PC-9 (cell line): ENCODE measurements at regions not wholly inside any gene's neighbourhood (a gene's known extent, or its start where the extent isn't known, plus 50 kb on each side); places are given as distances from the start of the nearest gene placed in this dataset.

Experiments
- BruUV-seq: library from RNA; stranded (reverse); fragments of 400-500 nt; replicated peaks from 2 replicates; lab custom pipeline; 2021; lab: Mats Ljungman, UMichigan
- CTCF ChIA-PET: fragments of 300-600 bp; sonication (Branson Sonifier 250); formaldehyde crosslinking; loops from one replicate; lab custom pipeline; 2022; ENCODE audit warnings: antibody characterized with exemption; lab: Charles Lee
- POLR2A ChIA-PET: fragments of 300-600 bp; sonication (Branson Sonifier 250); formaldehyde crosslinking; loops from one replicate; lab custom pipeline; 2022; ENCODE audit warnings: antibody characterized with exemption; ENCODE audit not compliant: unreplicated experiment; lab: Charles Lee
- DNase-seq, 2 experiments: peaks; one replicate each; pipeline versions ENCODE4 v3.0.0 to v3.0.0-alpha.2; 2015 to 2022; ENCODE audit warnings: mixed read lengths in 1 of 2
- H2AFZ ChIP-seq: fragments of 200-600 bp; sonication (generic); 2 replicates; pipeline ENCODE4 v1.8.1; 2017; ENCODE audit warnings: antibody characterized with exemption
- H3F3A ChIP-seq: fragments of 200-600 bp; sonication (generic); 2 replicates; pipeline ENCODE4 v1.8.1; 2017; ENCODE audit warnings: antibody characterized with exemption, mild to moderate bottlenecking, low read depth; ENCODE audit not compliant: insufficient read depth
- H3K27ac ChIP-seq: fragments of 200-600 bp; sonication (generic); 2 replicates; pipeline ENCODE4 v1.6.1; 2016; ENCODE audit warnings: mixed run types
- H3K27me3 ChIP-seq: fragments of 200-600 bp; sonication (generic); 2 replicates; pipeline ENCODE4 v1.6.1; 2016; ENCODE audit warnings: low read depth, mixed run types; ENCODE audit not compliant: insufficient read depth
- H3K36me3 ChIP-seq: fragments of 200-600 bp; sonication (generic); 2 replicates; pipeline ENCODE4 v1.6.1; 2016; ENCODE audit warnings: low read depth, mixed run types
- H3K4me1 ChIP-seq: fragments of 200-600 bp; sonication (generic); replicated peaks from 2 replicates; pipeline ENCODE4 v1.6.1; 2016; ENCODE audit warnings: mixed run types; ENCODE audit not compliant: insufficient read depth
- H3K4me2 ChIP-seq: fragments of 200-600 bp; sonication (generic); 2 replicates; pipeline ENCODE4 v1.6.1; 2017; ENCODE audit warnings: mixed run types
- H3K4me3 ChIP-seq: fragments of 200-600 bp; sonication (generic); 2 replicates; pipeline ENCODE4 v1.6.1; 2016; ENCODE audit warnings: mixed run types
- H3K79me2 ChIP-seq: fragments of 200-600 bp; sonication (generic); 2 replicates; pipeline ENCODE4 v1.6.1; 2017; ENCODE audit warnings: low read depth, mixed run types
- H3K9me2 ChIP-seq: fragments of 200-600 bp; sonication (generic); 2 replicates; pipeline ENCODE4 v1.8.1; 2017; ENCODE audit warnings: mild to moderate bottlenecking; ENCODE audit not compliant: insufficient read depth
- H3K9me3 ChIP-seq: fragments of 200-600 bp; sonication (generic); 2 replicates; pipeline ENCODE4 v1.8.1; 2016; ENCODE audit warnings: low read depth; ENCODE audit not compliant: insufficient read depth
- H4K20me1 ChIP-seq: fragments of 200-600 bp; sonication (generic); 2 replicates; pipeline ENCODE4 v1.8.1; 2017; ENCODE audit not compliant: insufficient read depth
- EZH2 ChIP-seq: fragments of 200-600 bp; sonication (generic); IDR thresholded peaks from 2 replicates; pipeline ENCODE4 v1.8.0; 2017; ENCODE audit warnings: antibody characterized with exemption, low read depth
- intact Hi-C: fragments of 100-400 bp; cut with micrococcal nuclease; formaldehyde crosslinking; loops from one replicate; pipeline ENCODE4 v1.10.0; 2022; ENCODE audit not compliant: unreplicated experiment
- TF ChIP-seq, protein P1 (sequence below): fragments of 200-600 bp; sonication (generic); conservative IDR thresholded peaks from 2 replicates; pipeline ENCODE4 v1.6.1; 2017; ENCODE audit warnings: mixed run types, antibody characterized with exemption, mild to moderate bottlenecking, moderate library complexity

DNA sequence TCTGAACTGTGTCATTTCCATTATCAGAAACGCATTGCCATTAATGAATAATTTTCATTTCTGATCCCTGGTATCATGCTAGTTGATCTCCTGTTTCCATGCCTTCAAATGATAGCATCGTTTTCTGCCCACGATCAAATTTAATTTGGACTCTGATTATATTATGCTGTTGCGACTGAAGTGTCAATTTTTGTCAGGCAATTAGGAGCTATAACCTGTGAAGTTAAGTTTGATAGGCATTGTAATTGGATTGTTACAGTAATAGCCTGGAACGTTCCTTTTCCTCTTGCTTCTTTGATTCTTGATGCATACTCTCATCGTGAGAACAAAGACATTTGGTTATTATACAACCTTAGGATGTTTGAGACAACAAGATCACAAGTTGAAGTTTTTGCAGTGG is 356.3 kb downstream of the VRK1 start:
- H3K79me2 ChIP-seq: no peaks in the 10 kb centered on the region
- no peaks in the 10 kb centered on the region for H3K9me2 ChIP-seq
- POLR2A ChIA-PET: no interaction called here
- H3F3A ChIP-seq: no peaks in the 10 kb centered on the region
- H3K9me3 ChIP-seq: no peaks in the 10 kb centered on the region
- intact Hi-C loops: no loop called here
- H3K4me2 ChIP-seq: no peak overlapping the region
- H2AFZ ChIP-seq: no peak overlapping the region
- H4K20me1 ChIP-seq: no peaks in the 10 kb centered on the region
- CTCF ChIA-PET: no interaction called here
- no peak for TF ChIP-seq EZH2
- TF ChIP-seq, protein P1, sequence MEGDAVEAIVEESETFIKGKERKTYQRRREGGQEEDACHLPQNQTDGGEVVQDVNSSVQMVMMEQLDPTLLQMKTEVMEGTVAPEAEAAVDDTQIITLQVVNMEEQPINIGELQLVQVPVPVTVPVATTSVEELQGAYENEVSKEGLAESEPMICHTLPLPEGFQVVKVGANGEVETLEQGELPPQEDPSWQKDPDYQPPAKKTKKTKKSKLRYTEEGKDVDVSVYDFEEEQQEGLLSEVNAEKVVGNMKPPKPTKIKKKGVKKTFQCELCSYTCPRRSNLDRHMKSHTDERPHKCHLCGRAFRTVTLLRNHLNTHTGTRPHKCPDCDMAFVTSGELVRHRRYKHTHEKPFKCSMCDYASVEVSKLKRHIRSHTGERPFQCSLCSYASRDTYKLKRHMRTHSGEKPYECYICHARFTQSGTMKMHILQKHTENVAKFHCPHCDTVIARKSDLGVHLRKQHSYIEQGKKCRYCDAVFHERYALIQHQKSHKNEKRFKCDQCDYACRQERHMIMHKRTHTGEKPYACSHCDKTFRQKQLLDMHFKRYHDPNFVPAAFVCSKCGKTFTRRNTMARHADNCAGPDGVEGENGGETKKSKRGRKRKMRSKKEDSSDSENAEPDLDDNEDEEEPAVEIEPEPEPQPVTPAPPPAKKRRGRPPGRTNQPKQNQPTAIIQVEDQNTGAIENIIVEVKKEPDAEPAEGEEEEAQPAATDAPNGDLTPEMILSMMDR: no peak
- no peak overlapping the region for H3K27ac ChIP-seq
- no peak for DNase-seq
- no TSS peak for BruUV-seq
- no peak overlapping the region for H3K4me3 ChIP-seq
- H3K4me1 ChIP-seq: no peaks in the 10 kb centered on the region
- no peaks in the 10 kb centered on the region for H3K27me3 ChIP-seq
- H3K36me3 ChIP-seq: no peaks in the 10 kb centered on the region

DNA sequence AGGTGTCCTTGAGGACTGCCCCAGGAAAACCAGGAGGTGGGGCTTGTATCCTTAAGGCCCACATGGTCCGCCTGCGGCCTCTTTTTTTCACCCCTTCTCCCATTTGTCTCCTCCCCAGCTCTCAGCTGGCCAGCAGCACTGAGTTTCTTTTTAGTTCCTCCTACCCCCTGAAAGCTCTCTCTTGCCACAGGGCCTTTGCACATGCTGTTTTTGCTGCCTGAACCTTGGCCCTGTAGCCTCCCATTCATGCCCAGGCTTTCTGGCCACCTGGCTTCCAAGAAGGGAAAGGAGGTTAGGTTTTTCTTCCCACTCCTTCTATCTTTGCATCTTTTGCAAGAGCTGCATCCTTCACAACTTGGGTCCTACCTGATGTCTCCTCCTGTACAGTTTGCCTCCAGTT is 358.1 kb downstream of the VRK1 start:
- ChIA-PET POLR2A (no interaction called here), CTCF (no interaction called here)
- Histone ChIP-seq H3F3A (no peaks in the 10 kb centered on the region), H3K36me3 (no peaks in the 10 kb centered on the region), H3K27ac (no peak overlapping the region), H3K9me2 (no peaks in the 10 kb centered on the region), H3K9me3 (no peaks in the 10 kb centered on the region), H2AFZ (no peak overlapping the region), H3K4me1 (no peaks in the 10 kb centered on the region), H3K4me2 (no peak overlapping the region), H3K4me3 (no peak overlapping the region), H3K27me3 (no peaks in the 10 kb centered on the region), H3K79me2 (no peaks in the 10 kb centered on the region), H4K20me1 (no peaks in the 10 kb centered on the region)
- BruUV-seq: no TSS peak
- TF ChIP-seq, protein P1: no peak
- TF ChIP-seq EZH2: no peak
- DNase-seq: no peak
- intact Hi-C loops: no loop called here

DNA sequence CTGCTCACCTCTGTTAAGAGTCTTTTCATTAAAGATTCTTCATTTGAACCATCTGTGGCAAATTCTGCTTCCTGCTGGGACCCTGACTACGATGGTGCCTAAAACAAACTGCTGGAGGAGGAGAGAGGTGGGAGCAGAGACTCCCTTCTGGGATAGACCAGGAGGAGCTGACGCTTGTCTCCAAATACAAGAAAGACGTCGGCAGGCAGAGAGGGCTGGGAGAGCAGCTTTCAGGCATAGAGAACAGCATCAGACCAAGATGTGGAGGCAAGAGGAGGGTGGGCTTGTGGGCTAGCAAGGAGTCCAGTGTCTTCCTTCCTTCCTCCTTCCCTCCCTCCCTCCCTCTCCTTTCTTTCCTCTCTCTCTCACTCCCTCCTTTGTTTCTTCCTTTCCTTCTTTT is 358.6 kb downstream of the VRK1 start:
- no peaks in the 10 kb centered on the region for H3K27me3 ChIP-seq
- ChIA-PET POLR2A (no interaction called here), CTCF (no interaction called here)
- no TSS peak for BruUV-seq
- H3F3A ChIP-seq: no peaks in the 10 kb centered on the region
- no peaks in the 10 kb centered on the region for H3K9me3 ChIP-seq
- intact Hi-C loops: no loop called here
- H3K9me2 ChIP-seq: no peaks in the 10 kb centered on the region
- no peak overlapping the region for H3K27ac ChIP-seq
- H3K4me3 ChIP-seq: no peak overlapping the region
- no peaks in the 10 kb centered on the region for H3K4me1 ChIP-seq
- no peak for DNase-seq
- H3K79me2 ChIP-seq: no peaks in the 10 kb centered on the region
- no peak overlapping the region for H2AFZ ChIP-seq
- H3K36me3 ChIP-seq: no peaks in the 10 kb centered on the region
- H4K20me1 ChIP-seq: no peaks in the 10 kb centered on the region
- TF ChIP-seq, protein P1: no peak
- no peak for TF ChIP-seq EZH2
- H3K4me2 ChIP-seq: no peak overlapping the region
